ENCODE measurements at regions not wholly inside any gene's neighbourhood (a gene's known extent, or its start where the extent isn't known, plus 50 kb on each side); places are given as distances from the start of the nearest gene placed in this dataset.
"Not testable (repeated sequence)": the region's sequence is repeated elsewhere in the genome, so short reads cannot be mapped to it uniquely, and the experiment has no call there.

DNA sequence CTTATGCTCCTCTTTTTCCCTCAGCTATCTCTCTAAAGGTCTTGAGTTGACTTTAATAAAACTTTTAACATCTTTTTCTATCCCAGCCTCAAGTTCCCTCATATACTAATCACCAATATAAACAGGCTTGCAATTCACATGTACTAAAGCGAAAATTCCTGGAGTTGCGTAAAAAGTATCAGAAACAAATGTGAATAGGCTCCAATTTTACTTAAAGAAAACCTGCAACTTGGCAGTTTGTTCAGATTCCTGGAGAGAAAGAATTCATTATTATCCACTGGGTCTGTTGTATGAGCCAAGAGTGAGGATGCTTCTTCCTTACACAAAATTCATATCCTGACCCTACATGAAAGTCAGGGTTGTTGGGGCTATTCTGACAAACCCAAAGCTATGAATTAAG is 384.2 kb downstream of the DTWD2 start:
- DNase-seq (ENCODE audit: low read depth, low spot score) = no peak

DNA sequence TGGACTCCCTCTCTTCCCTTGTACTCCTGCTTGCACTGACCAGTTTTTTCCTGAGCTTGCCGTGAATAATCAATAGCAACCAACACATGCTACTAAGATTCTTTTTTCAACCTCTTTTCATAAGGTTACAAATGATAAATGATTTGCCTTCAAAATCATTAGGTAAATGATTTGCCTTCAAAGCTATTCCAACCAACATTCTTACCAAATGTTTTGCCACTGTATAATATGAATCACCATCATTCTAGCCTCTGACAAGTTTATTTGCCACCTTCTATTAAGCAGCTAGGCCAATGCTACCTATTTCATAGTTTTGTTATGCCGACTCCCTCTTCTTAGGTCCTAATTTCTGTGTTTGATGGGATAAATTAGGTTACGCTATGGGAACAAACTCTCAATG is 385.1 kb downstream of the DTWD2 start:
- DNase-seq (ENCODE audit: low read depth, low spot score) = no peak

DNA sequence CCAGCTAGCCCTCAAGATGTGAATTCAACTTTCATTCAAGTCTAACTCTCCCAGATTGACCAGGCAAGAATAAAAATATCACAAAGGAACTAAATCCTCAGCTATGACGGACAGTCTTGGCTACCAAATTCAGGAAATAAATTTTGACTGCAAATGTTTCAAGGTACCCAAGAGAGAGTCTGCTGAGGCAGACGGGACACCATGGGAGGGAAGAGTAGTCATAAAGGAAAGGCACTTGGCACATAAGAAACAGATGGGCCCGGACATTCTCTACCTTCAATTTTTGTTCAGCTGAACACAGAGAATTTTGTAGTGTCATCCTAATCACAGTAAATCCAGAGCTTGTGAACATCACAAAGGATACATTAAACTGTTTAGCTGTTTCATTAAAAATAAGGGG is 390.0 kb downstream of the DTWD2 start:
- DNase-seq (ENCODE audit: low read depth, low spot score) = no peak

DNA sequence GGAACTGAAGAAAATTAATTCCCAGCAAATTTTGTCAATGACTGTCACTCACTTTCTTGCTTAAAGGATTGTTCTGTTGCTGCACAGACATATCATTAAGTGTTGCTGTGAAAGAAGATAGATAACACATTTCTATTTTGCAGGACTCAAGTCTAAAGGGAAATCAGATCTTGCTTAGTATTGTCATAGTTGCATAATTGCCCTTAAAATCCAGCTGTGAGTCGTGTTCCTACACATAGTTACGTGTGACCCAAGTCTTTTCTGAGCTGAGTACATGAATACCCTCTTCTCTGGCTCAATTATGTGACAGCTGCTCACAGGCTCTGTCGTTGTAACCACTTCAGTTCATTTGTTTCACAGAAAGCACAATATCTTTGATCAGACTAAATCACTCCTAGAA is 390.8 kb downstream of the DTWD2 start:
- DNase-seq (ENCODE audit: low read depth, low spot score) = no peak

DNA sequence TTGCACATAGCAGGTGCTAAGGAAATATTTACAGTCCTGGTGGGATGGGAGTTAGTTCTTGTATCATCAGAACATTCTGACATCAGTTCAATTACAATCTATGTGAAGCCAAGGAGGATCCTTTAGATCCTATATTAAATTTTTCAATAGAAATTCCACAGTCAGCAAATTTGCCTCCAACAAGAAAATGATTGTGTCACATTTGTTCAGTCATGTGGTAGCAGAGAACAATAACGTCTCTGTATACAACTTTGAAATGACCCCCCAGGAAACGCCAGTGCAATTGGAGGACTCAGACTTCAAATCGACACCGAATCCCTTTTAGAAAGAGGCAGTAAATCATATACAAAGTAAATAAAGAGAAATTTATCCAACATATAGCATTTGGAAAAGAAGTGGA is 392.1 kb downstream of the DTWD2 start:
- DNase-seq (ENCODE audit: low read depth, low spot score) = no peak

DNA sequence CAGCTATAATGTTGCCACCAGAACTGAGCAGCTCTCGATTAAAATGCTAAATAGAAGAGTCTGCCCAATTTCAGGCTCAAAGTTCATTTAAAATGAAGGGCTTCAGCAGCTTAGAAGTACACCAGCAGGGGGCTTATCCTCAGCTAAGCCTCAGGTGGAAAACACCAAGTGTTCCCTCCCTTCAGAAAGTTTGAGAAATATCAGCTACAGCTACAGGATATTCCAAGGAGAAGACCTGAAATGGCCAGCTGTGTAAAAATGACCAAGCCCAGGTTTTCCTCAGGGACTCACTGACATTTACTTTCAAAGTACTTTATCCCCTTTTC is 395.4 kb downstream of the DTWD2 start:
- no peak for DNase-seq (ENCODE audit: low read depth, low spot score)

DNA sequence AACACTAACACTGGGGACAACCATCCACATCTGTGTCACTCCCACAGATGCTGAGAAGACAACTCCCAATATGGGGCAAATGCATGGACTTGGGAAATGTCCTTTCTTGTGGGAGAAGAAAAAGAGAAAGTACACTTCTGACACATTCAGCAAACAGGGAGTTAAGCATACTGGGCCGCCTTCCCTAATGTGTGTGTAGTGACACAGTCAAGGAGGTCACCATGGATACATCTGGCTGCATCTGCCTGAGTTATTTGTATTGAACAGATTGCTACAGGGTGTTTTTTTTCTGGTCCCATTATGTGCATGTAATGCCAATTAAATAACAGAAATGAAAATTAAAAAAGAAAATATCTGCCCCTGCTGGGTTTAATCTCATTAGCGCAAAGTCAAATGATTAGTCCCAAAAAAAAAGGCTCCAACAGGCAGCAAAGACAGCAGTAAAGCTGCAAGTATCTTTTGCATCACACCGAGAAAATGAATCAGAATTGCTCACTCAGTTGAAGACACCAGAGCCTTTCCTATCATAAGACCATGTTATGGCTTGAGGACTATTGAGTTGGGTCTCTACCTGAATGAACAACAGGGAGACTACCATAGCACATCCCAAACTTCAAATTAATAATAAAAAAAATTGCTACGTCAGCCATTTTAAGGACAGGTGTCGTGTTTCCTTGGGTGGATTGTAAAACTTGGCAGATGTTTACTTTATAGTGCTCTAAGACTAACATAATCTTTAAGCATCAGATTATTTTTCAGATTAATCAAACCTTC is 395.9 kb downstream of the DTWD2 start:
- DNase-seq (ENCODE audit: low read depth, low spot score) = no peak

DNA sequence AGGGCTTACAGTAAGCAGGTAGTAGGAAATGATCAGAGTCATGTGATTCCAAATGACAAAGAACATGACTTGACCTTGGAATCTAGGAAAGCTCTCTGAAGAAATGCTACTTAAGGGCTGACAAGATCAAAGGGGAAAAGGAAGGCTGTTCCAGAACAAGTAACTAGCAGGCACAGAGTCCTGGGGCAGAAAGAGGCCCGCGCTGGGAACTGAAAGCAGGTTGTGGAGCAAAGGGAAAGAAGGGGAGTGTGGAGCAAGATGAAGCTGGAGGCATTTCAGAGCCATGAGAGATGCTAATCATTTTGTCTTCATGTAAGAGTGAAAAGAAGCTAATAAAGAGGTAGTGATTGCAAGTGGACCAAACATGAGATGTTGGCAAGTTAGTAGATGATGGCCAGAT is 397.5 kb downstream of the DTWD2 start:
- DNase-seq (ENCODE audit: low read depth, low spot score) = no peak

DNA sequence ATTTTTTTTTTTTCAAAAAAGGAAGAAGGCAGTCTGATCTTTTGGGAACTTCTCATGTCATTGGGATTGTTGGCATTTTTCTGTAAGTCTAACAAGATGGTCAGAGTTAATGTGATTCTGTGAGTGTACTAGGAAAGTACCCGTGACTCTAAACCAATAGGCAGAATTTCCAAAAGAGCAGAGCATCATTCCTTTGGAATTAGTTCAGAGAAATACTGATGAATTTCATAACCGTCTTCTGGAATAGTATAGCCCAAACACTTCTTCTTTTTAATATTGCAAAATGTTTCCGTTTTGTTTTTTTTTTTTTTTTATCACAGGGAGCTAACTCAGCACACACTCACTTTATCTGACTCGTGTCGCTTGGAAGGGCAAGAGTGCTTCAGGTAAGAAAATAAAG is 407.4 kb downstream of the DTWD2 start:
- DNase-seq (ENCODE audit: low read depth, low spot score) = no peak

DNA sequence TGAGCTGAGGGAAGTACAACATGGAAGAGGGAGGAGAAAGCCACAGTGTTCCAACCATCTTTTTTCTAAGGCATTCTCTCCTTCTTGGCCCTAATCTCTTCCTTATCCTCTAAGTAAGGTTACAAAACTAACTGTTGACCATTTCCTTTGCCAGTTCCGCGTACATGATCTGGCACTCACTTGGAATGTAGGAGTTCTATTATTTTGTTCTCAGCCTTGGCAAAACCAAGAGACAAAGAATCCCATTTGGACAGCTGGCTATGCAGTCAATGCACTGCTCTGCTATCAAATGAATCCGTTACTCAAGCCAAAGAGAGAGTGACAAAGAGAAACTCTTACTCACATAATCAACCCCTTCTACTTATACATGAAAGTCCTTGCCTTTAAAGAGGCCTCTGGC is 410.3 kb downstream of the DTWD2 start:
- DNase-seq (ENCODE audit: low read depth, low spot score) = no peak

DNA sequence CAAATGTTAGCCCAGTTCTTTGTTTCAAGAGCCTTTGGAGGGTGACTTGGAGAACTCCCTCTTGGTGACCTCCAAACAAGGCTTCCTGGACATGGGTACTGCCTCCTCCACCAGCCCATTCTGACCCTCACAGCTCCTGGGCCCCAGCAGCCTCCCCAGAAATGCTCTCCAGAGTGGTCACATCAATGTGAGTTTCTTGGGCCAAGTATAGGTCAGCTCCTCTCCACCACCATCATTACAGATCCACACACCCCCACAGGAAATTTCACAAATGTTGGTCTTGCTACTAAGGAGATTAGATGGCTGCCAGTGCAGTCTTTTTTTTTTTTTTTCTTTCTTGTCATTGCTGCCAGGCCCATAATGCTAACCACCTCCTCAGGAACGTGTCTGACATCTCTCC is 410.7 kb downstream of the DTWD2 start:
- DNase-seq (ENCODE audit: low read depth, low spot score) = no peak

DNA sequence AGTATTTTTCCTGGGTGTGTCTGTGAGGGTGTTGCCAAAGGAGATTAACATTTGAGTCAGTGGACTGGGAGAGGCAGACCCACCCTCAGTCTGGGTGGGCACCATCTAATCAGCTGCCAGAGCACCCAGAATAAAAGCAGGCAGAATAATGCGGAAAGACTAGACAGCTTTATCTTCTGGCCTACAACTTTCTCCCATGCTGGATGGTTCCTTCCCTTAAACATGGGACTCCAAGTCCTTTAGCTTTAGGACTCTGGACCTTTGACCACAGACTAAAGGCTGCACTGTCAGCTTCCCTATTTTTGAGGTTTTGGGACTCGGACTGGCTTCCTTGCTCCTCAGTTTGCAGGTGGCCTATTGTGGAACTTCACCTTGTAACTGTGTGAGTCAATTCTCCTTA is 418.1 kb downstream of the DTWD2 start:
- DNase-seq (ENCODE audit: low read depth, low spot score) = not testable (repeated sequence)

DNA sequence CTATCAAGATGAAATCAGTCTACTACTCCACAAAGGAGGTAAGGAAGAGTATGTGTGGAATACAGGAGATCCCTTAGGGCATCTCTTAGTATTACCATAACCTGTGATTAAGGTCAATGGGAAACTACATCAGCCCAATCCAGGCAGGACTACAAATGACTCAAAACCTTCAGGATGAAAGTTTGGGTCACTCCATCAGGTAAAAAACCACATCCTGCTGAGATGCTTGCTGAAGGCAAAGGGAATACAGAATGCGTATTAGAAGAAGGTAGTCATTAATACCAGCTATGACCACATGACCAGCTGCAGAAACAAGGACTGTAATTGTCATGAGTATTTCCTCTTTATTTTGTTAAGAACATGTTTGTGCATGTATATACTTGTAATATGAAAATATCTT is 418.8 kb downstream of the DTWD2 start:
- not testable (repeated sequence) for DNase-seq (ENCODE audit: low read depth, low spot score)

DNA sequence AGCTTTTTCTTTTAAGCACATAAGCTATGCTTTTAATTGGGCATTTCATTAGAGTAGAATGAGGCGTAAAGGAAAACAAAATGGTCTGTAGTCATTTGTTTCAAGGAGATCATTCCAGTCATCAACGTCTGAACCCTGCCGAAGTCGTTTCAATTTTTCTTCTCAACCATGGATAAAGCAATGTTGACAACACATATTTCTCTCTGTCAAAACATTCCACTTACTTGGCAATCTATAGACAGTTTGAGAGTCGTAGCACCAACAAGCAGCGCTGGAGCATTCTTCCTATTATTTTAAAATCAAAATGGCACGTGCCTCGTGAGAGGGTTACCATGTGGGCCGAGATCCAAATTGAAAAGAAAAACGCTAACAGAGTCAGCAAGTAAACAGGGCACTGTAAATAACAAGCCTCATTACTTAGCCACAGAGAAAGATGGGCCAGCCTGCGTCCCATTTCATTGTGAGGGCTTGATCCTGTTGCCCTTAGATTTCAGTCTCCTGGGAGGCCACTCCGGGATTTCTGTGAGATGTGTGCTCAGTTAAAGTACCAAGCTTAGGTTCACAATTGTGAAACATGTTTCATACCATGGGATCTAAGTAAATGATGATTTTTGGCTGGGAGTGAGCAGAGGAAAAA is 422.9 kb downstream of the DTWD2 start:
- no peak for DNase-seq (ENCODE audit: low read depth, low spot score)

DNA sequence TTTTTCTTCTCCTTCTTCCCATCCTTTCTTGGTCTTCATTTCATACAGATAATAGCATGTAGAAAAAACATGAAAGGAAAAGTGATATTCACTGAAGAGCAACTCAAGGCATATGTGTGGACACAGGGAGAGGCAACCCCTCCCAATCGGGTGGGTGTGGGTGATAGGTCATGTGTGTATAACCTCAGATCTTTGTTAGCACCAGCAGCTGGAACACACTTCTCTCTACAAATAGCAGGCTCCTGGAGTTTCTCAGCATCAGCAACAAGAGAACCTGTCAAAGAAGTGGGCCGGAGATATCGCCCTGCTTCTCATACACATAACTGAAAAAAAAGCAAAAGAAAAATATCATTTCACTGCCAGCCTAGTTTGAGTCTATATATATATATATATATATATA is 426.4 kb downstream of the DTWD2 start:
- no peak for DNase-seq (ENCODE audit: low read depth, low spot score)

DNA sequence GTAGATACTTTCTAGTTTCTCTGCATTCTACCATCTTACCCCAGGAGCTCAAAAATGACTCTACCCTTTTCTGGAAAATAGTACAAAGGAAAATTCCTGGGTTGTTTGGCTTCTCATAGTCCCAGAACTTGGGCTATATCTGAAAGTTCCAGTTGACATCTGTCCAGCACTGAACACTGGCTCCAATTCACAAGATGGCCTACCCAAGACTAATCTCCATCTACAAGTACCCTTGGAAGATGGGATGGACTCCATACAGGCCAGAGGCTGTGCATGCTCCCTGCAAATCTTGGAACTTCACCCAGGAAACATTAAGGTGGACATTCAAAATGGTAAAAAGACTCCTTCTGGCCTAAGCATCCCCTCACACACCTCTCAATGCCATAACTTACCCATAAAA is 427.1 kb downstream of the DTWD2 start:
- no peak for DNase-seq (ENCODE audit: low read depth, low spot score)

DNA sequence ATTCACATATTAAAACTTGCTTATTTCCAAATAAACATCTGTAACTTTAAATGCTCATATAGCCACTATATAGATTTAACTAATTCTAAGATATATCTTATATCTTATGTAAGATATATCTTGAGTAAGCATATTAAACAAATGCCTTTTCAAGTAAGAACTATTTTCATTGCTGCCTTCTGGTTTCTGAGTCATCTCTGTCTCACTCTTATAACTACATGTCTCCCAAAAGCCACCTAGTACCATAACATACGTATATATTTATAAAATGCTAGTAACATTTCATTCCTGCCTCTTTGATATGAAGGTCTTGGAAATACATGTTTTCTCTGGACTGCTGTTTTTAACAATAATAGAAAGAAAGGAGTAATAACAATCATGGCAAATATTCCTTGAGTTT is 429.5 kb downstream of the DTWD2 start:
- no peak for DNase-seq (ENCODE audit: low read depth, low spot score)

DNA sequence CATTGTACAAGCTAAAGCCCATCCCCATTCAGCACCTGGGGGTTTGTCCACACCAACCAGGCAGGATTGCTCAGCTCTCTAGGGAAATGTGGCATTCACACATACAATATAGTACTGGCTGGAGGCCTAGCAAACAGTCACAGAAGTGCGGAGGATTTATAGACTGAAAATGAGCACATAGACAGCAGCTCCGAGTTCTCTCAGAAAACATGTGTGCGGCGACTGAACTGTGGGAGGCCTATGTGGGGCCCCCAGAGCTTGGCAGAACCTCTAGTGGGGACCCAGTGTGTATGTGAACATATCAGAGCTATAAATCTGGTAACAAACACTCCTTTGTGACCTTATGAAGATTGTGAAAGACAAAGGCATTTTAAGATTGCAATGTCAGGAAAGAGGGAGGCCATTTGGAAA is 431.1 kb downstream of the DTWD2 start:
- DNase-seq (ENCODE audit: low read depth, low spot score) = no peak

DNA sequence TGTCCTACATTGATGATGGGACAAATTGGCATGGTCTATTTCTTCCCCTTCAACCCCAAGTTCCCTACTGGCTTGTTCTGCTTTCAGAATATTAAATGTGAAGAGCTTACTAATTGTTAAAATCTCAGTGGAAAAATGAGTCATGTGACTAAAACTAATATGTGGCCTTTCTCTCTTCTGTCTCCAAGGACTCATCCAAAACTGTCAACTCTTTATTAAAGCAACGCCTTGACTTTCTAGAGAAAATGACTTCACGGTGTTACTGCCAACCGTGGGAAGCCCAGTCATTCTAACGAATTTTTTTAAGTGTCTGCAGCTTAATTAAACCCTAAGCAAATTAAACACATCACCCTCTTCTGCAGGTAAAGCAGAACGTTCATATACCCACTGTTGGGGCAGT is 431.6 kb downstream of the DTWD2 start:
- no peak for DNase-seq (ENCODE audit: low read depth, low spot score)

DNA sequence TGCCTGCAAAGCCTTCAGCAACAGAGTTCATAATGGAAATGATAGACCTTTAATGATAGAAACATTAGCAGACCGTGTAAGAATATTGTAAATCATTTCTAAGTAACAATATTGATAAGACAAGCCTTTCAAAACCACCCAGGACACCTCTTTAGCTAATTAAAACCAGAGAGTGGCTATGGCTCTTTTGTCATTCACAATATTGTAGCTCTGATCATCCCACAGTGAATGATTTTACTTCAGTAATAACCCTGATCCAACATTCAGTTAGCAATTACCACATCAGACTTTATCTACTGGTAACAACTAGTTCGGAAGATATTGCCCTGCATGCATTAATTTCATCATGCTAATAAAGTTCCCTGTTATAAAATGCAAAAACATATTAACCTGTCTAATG is 432.6 kb downstream of the DTWD2 start:
- no peak for DNase-seq (ENCODE audit: low read depth, low spot score)

DNA sequence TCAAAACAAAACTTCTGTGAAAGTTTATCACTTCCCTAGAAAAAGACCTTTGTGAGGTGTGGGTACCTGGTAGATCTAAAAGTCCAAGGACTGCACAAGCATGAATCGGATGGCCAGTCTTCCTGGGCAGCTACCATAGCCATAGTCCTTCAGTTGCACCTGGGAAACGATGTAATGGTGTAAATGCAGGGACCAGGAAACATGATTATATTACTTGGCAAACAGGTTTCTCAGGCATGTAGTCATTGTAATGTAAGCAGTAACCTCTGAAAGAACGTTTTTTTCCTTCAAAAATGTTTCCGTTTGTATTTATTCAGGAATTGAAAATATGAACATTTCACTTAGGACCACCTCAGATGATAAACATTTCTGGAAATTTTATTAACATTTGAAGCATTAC is 433.4 kb downstream of the DTWD2 start:
- DNase-seq (ENCODE audit: low read depth, low spot score) = no peak

DNA sequence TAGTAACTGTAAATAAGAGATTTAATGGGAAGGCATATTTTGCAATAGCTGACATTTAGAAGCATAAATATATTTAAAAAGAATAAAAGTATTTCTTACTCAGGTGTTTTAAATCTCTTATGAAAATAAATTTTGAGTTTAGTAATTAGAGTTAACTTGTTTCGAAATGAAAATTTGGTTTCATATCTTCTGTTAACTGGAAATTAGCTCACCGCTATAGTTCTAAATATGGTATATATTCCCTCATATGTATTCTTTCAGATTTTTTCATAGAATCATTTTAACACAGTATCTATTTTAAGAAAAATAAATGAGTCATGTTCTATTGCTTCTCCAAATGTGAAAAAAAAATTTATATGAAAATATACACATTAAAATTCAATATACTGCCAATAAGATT is 434.1 kb downstream of the DTWD2 start:
- DNase-seq (ENCODE audit: low read depth, low spot score) = no peak

DNA sequence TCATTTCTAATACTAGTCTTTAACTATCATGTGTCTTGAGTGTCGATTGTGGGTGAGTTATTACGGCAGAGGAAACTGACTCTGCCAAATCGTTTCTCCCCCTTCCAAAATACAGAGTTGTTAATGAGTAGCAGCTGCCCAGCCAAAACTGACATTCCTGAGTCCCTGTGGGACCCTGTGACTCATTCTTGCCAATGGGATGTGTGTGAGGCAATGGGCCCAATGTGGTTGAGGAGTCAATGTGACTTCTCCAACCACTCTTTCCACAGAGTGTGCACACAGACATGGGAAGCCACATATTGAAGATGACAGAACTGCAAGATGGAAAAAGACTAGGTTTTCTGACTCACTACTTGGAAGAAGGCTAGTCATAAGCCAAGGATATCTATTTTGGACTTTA is 434.7 kb downstream of the DTWD2 start:
- DNase-seq (ENCODE audit: low read depth, low spot score) = no peak

All from activated CD4-positive, CD25-positive, alpha-beta regulatory T cell treated with anti-CD3 and anti-CD28 coated beads, Interleukin-2, amount 50 U/mL, for 16 hours (primary cell).